Epithelial cell of prostate (primary cell): ENCODE measurements at regions not wholly inside any gene's neighbourhood (a gene's known extent, or its start where the extent isn't known, plus 50 kb on each side); places are given as distances from the start of the nearest gene placed in this dataset.
"Not testable (repeated sequence)": the region's sequence is repeated elsewhere in the genome, so short reads cannot be mapped to it uniquely, and the experiment has no call there.

Experiments used
- DNase-seq: peaks from one replicate; pipeline ENCODE4 v3.0.0-alpha.2; 2011; ENCODE audit warnings: low read depth, low spot score
- H3K27ac ChIP-seq: fragments of 450-650 bp; 2 replicates; pipeline ENCODE4 v1.5.1; 2017; ENCODE audit warnings: mild to moderate bottlenecking

DNA sequence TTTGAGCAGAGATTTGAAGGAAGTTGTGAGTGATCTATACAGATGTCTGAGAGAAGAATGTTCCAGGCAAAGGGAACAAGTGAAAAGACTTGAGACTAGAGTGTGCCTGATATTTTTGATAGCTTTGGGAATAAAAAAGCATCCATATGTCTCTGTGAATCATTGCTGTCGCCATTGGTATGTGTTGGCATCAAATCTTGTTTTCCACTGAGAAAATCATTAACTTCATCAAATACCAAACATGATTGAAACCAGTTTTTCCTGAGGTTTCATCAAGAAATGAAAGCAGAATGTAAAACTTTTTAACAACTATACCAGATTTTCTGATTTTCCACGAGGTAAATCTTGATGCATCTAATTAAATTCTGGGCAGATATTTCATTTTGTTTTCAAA, 862.6 kb downstream of the DIAPH3 start:
- no peak overlapping the region for H3K27ac ChIP-seq
- DNase-seq = no peak

- no peak overlapping the region for H3K27ac ChIP-seq
- DNase-seq = no peak
Measured at GRCh38 chr13:59303433-59303832, 860.3 kb downstream of the DIAPH3 start.

- H3K27ac ChIP-seq = no peak overlapping the region
- no peak for DNase-seq
Measured at GRCh38 chr13:59304596-59304995, 859.1 kb downstream of the DIAPH3 start.

- H3K27ac ChIP-seq = no peak overlapping the region
- DNase-seq = no peak
Measured at GRCh38 chr13:59305896-59306295, 857.8 kb downstream of the DIAPH3 start.

DNA sequence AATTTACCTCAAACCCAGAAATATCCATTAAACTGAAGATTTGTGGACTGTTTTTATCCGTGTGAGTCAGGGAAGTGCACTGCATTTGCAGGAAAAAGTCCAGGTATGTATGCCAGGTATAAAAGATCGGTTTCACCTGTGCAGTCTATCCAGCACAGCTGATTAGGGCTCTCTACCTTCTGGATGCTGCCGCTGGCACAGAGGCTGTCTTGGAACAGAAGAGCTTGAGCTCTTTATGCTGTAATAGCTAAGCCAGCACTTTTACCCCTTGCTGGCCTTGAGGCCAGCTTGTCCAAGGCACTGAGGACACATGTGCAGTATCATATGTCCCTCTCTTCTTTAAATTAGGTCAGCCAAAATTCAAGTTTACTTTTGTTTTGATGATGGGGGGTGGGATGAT, 851.0 kb downstream of the DIAPH3 start:
- no peak for DNase-seq
- H3K27ac ChIP-seq = no peak overlapping the region

DNA sequence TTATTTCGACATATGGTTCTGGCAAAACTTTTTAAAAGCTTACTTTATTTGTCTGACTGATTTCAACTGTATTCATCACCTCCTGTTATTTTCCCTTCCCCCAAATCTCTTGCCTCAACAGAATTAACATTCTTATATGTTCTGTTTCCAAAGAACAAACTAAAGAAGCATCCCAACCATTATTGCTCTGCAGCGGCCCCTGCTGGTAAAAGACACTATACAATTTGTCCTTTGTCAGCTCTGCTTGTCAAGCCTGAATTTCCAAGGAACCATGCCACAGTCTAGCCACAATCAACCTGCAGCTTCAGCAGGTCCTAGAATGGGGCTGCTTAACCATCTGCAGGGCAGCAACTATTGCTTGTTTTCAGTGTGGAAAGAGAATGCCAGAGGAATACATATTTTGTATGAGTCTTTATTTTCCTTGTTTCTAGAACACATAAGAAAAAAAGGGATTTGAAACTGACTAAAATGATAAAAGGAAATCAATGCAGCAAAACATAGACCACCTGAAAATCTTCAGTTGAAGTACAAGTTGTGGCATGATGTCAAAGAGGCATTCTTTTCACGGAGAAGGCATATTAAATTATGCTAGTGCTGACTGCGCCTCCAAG, 845.3 kb downstream of the DIAPH3 start:
- no peak overlapping the region for H3K27ac ChIP-seq
- DNase-seq = no peak

DNA sequence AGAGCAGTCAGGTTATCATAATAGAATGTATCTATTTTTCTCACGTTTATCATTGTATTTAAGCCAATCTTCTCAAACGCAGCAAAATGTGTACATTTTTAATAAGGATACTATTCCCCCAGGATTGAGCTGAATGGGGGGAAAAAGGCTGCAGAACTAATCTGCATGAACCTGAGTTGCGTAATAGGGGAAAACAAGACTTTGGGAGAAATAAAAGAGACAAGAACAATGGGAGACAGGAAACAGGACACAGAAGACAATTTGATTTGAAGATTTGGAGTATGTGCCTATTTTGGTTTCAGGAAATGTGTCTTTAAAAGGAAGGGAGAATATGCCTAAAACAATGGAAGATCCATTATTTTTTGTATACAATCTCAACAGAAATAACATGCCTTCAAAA, 844.5 kb downstream of the DIAPH3 start:
- no peak for DNase-seq
- H3K27ac ChIP-seq = no peak overlapping the region

GRCh38 chr13:59320021-59320420, 843.7 kb downstream of the DIAPH3 start:
- no peak overlapping the region for H3K27ac ChIP-seq

DNA sequence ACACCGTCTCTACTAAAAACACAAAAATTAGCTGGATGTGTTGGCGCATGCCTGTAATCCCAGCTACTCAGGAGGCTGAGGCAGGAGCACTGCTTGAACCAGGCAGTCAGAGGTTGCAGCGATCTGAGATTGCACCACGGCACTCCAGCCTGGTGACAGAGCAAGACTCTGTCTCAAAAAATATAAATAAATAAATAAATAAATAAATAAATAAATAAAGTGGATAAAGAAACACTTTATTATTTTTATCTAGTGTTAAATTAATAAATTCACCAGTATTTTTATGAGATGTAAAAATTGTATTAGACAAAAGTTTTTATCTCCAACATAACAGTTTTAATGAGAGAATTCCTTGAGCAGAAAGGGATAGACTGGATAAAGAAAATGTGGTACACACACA, 839.3 kb downstream of the DIAPH3 start:
- not testable (repeated sequence) for DNase-seq, H3K27ac ChIP-seq

More at GRCh38 chr13:59320021-59320420, 843.7 kb downstream of the DIAPH3 start:
- no peak for DNase-seq

DNA sequence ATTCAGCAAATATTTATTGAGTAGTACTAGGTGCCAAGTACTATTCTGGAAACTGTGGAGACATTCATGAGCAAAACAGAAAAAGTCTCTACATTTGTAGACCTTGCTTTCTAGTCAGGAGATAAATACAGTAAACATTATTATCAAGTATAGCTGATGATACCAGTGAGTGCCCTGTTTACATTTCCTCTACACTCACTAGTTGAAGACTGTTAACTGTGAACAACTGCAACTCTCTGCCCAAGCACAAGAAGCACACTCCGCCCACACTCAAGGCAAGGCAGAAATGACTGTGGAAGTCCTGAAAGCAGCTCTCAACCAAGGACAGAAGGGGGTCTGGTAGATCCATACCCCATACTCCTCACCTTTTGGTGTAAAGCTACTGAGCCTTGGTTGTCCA, 837.0 kb downstream of the DIAPH3 start:
- DNase-seq = no peak
- no peak overlapping the region for H3K27ac ChIP-seq

DNA sequence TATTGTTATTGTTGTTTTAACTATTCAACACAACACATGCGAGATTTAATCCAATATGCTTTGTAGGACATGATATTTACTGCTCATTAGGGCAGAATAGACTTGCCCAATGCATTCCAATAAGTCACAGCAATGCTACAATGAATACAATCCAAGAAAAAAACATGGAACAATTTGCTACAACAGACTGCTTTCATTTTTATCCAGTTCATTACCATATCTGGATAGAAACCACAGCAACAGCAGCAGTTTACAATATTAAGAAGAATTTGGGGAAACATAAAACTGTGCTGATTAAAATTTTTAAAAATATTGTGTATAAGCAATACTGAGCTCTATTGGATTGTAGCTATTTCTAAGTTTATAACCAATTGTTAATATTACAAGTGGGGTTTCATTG, 833.0 kb downstream of the DIAPH3 start:
- no peak overlapping the region for H3K27ac ChIP-seq
- no peak for DNase-seq

DNA sequence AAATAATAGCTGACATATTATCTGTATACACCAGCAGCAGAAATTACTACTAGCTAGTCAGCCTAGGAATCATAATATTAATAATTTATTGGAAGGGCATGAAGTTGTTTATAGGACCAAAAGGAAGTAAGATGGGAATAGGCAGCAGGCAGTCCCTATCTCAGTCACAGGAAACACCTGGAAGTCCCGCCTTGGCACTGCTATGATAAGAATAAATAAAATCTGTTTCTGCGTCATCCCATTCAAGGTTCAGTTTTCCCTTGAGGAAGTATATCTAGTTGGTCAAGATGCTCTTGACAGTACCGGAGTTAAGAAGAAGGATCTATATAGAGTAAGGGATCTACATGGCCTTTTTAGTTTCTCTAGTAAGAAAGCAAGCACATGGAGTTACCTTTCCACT, 830.8 kb downstream of the DIAPH3 start:
- DNase-seq = no peak
- no peak overlapping the region for H3K27ac ChIP-seq

DNA sequence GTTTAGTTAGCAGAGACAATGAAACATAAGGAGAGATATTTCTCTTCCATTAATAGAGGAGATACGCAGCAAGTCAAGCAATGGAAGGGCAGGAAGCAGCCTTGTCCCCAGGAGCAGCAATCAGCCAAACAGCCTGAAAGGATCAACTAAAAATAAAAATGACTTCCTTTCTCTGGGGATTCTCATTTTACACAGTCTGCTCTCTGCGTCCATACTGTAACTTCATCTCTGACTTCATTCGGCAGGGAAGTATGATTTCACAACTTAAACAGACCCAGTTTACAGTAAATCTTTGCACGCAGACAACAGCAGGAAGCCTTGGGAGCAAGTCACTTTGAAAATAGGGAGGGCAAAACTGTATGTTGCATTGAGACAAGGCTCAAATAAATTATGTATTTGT, 826.7 kb downstream of the DIAPH3 start:
- no peak overlapping the region for H3K27ac ChIP-seq

DNA sequence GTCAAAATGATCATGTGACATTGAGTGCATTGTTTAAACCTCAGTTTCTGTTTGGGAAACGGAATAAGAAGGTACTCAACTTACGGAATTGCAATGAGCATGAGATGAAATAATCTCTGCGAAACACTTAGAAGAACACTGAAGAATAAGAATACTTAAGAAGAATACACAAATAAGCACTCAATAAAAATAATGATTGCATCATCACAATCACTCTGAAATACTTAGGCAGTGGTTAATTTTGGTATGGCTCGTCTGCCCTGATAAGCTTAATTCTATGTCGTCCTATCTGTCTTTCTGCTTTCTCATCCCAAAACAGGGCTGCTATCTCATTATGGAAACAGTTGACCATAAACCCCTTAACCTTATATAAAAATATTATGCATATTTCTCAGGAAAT, 823.6 kb downstream of the DIAPH3 start:
- no peak overlapping the region for H3K27ac ChIP-seq
- DNase-seq = no peak

More for the DNA sequence above, 826.7 kb downstream of the DIAPH3 start:
- no peak for DNase-seq

DNA sequence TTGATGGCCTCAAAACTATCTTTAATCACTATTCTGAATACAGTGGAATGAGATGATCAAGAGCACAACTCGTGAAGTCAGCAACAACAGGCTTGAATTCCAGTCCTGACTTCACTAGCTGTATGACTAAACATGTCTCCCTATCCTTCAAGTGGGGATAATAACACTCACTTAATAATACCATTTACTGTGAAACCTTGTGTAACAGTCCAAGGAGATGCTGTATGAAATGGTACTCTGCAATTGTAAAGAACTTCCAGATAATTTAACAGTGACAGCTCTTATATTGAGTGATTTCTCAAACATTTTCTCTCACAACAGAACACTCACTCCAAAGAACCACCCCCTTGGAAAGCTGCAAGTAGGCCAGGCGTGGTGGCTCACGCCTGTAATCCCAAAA, 823.1 kb downstream of the DIAPH3 start:
- H3K27ac ChIP-seq = no peak overlapping the region
- DNase-seq = no peak

GRCh38 chr13:59342400-59342799, 821.3 kb downstream of the DIAPH3 start:
- H3K27ac ChIP-seq = no peak overlapping the region
- DNase-seq = no peak

- no peak overlapping the region for H3K27ac ChIP-seq
- no peak for DNase-seq
Measured at GRCh38 chr13:59343132-59343531, 820.6 kb downstream of the DIAPH3 start.

GRCh38 chr13:59343993-59344822, 819.5 kb downstream of the DIAPH3 start:
- no peak overlapping the region for H3K27ac ChIP-seq

DNA sequence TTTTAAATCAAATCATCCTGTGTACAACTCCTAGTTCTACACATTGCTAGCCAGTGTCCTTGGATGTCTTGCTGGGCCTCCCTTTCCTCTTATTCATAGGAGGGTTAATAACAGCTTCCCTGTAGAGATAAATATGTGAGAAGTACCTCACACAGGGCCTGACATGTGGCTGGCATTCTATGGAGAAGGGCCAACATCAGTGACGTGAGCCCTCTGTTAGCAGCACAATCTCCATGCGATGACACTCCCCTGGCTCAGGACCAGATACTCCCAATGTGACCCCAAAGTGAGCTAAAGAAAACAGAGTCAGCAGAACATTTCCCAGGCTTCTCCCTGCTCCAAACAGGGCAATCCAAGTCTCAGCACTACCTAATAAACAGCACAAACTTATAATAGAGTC, 818.4 kb downstream of the DIAPH3 start:
- no peak for DNase-seq
- H3K27ac ChIP-seq = no peak overlapping the region

More at GRCh38 chr13:59343993-59344822, 819.5 kb downstream of the DIAPH3 start:
- DNase-seq = no peak

- no peak overlapping the region for H3K27ac ChIP-seq
- no peak for DNase-seq
Measured at GRCh38 chr13:59346999-59347723, 816.6 kb downstream of the DIAPH3 start.

DNA sequence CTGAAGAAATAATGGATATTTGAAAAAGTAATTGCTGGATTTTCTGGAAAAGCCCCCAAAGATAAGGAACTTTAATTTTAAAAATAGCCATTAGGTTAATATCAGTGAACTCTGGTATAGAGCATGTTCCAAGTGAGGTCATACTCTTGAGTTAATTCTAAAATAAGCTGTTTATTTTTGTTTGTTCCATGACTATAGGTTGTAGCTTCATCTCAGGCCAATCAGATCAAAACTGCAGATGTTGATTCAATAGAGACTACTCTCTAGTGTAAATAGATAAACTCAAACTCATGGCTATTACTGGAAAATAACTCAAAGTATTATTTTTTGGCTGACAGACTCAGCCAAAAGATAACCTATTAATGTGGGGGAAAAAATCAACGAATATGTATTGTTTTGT, 815.1 kb downstream of the DIAPH3 start:
- no peak for DNase-seq
- no peak overlapping the region for H3K27ac ChIP-seq
